ENCODE measurements at regions not wholly inside any gene's neighbourhood (a gene's known extent, or its start where the extent isn't known, plus 50 kb on each side); places are given as distances from the start of the nearest gene placed in this dataset.

DNA sequence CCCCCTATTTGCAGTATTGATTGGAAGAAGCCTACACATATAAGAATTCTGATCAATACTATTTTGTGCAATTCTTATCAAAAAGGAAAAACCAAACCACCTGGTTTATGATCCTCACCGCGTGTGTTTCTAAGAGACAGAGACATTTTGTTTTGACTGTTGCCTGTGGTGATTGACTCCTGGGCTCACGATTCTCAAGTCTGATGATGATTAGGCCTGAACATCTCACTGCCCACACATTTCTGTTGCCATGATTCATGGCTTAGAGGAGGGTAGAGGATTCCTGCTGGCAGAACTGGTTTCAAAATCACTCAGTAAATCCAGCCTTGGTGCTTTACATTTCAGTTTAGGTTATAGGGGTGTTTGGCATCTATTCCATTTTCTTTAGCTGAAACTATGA is 88.3 kb upstream of the UBE3A start:
- intact Hi-C loops (cut with micrococcal nuclease; ENCODE audit: unreplicated experiment): no loop called here
- peaks cover 23% of the 10 kb centered on the region for H3K9me3 ChIP-seq (ENCODE audit: low read depth, low read length, poor library complexity, severe bottlenecking)
- POLR2A ChIA-PET (ENCODE audit: low non-redundant PET): no interaction called here
- no peak for DNase-seq (ENCODE audit: low spot score)
- no peaks in the 10 kb centered on the region for H3K36me3 ChIP-seq (ENCODE audit: insufficient read depth, low read length, poor library complexity, severe bottlenecking)
- CTCF ChIA-PET: no interaction called here
- H3K4me3 ChIP-seq (ENCODE audit: low read depth, low read length, poor library complexity, severe bottlenecking): no peak overlapping the region
- H3K27me3 ChIP-seq (replicated peaks; ENCODE audit: insufficient read depth, low read depth, low read length, poor library complexity): no peaks in the 10 kb centered on the region
- H3K4me1 ChIP-seq (ENCODE audit: insufficient read depth, low read length, poor library complexity, severe bottlenecking): no peaks in the 10 kb centered on the region
- no peak overlapping the region for H3K27ac ChIP-seq (ENCODE audit: low read depth, low read length, poor library complexity, severe bottlenecking)
- BruUV-seq (replicated peaks): no TSS peak
- TF ChIP-seq, protein P1, sequence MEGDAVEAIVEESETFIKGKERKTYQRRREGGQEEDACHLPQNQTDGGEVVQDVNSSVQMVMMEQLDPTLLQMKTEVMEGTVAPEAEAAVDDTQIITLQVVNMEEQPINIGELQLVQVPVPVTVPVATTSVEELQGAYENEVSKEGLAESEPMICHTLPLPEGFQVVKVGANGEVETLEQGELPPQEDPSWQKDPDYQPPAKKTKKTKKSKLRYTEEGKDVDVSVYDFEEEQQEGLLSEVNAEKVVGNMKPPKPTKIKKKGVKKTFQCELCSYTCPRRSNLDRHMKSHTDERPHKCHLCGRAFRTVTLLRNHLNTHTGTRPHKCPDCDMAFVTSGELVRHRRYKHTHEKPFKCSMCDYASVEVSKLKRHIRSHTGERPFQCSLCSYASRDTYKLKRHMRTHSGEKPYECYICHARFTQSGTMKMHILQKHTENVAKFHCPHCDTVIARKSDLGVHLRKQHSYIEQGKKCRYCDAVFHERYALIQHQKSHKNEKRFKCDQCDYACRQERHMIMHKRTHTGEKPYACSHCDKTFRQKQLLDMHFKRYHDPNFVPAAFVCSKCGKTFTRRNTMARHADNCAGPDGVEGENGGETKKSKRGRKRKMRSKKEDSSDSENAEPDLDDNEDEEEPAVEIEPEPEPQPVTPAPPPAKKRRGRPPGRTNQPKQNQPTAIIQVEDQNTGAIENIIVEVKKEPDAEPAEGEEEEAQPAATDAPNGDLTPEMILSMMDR (conservative IDR thresholded peaks at IDR 0.05; ENCODE audit: low read depth, low read length): no peak
- no peak for TF ChIP-seq EZH2 (IDR thresholded peaks at IDR 0.05; ENCODE audit: borderline replicate concordance, low read depth, low read length, poor library complexity, severe bottlenecking)

- no peaks in the 10 kb centered on the region for H3K4me1 ChIP-seq (ENCODE audit: insufficient read depth, low read length, poor library complexity, severe bottlenecking)
- TF ChIP-seq, protein P1 (conservative IDR thresholded peaks at IDR 0.05; ENCODE audit: low read depth, low read length): no peak
- no peak for TF ChIP-seq EZH2 (IDR thresholded peaks at IDR 0.05; ENCODE audit: borderline replicate concordance, low read depth, low read length, poor library complexity, severe bottlenecking)
- ChIA-PET CTCF (no interaction called here), POLR2A (ENCODE audit: low non-redundant PET) (no interaction called here)
- H3K27ac ChIP-seq (ENCODE audit: low read depth, low read length, poor library complexity, severe bottlenecking): no peak overlapping the region
- no peak for DNase-seq (ENCODE audit: low spot score)
- no peaks in the 10 kb centered on the region for H3K36me3 ChIP-seq (ENCODE audit: insufficient read depth, low read length, poor library complexity, severe bottlenecking)
- intact Hi-C loops (cut with micrococcal nuclease; ENCODE audit: unreplicated experiment): no loop called here
- peaks cover 21% of the 10 kb centered on the region for H3K9me3 ChIP-seq (ENCODE audit: low read depth, low read length, poor library complexity, severe bottlenecking)
- H3K4me3 ChIP-seq (ENCODE audit: low read depth, low read length, poor library complexity, severe bottlenecking): no peak overlapping the region
- no peaks in the 10 kb centered on the region for H3K27me3 ChIP-seq (replicated peaks; ENCODE audit: insufficient read depth, low read depth, low read length, poor library complexity)
- no TSS peak for BruUV-seq (replicated peaks)
Observed at GRCh38 chr15:25525741-25526140, 86.9 kb upstream of the UBE3A start.

- H3K27me3 ChIP-seq (replicated peaks; ENCODE audit: insufficient read depth, low read depth, low read length, poor library complexity): no peaks in the 10 kb centered on the region
- no peaks in the 10 kb centered on the region for H3K36me3 ChIP-seq (ENCODE audit: insufficient read depth, low read length, poor library complexity, severe bottlenecking)
- H3K9me3 ChIP-seq (ENCODE audit: low read depth, low read length, poor library complexity, severe bottlenecking): peaks cover 24% of the 10 kb centered on the region
- H3K27ac ChIP-seq (ENCODE audit: low read depth, low read length, poor library complexity, severe bottlenecking): no peak overlapping the region
- POLR2A ChIA-PET (ENCODE audit: low non-redundant PET): no interaction called here
- no peak overlapping the region for H3K4me3 ChIP-seq (ENCODE audit: low read depth, low read length, poor library complexity, severe bottlenecking)
- intact Hi-C loops (cut with micrococcal nuclease; ENCODE audit: unreplicated experiment): no loop called here
- no TSS peak for BruUV-seq (replicated peaks)
- no peak for TF ChIP-seq EZH2 (IDR thresholded peaks at IDR 0.05; ENCODE audit: borderline replicate concordance, low read depth, low read length, poor library complexity, severe bottlenecking)
- TF ChIP-seq, protein P1 (conservative IDR thresholded peaks at IDR 0.05; ENCODE audit: low read depth, low read length): no peak
- no peaks in the 10 kb centered on the region for H3K4me1 ChIP-seq (ENCODE audit: insufficient read depth, low read length, poor library complexity, severe bottlenecking)
- CTCF ChIA-PET: no interaction called here
- DNase-seq (ENCODE audit: low spot score): no peak
Observed at GRCh38 chr15:25515633-25516032, 76.8 kb upstream of the UBE3A start.

Measured in A673 (cell line).